Gastrocnemius medialis (tissue), 4 donors: ENCODE measurements at regions not wholly inside any gene's neighbourhood (a gene's known extent, or its start where the extent isn't known, plus 50 kb on each side); places are given as distances from the start of the nearest gene placed in this dataset.

Source experiments
- POLR2A ChIP-seq, 2 donors: fragments of 450-650 bp; IDR thresholded peaks; one replicate each; pipeline ENCODE4 v1.6.1; 2017; ENCODE audit warnings: antibody characterized with exemption in 2 of 2, mild to moderate bottlenecking in 2 of 2, moderate library complexity in 2 of 2
- TF ChIP-seq, protein P1 (sequence below), 5 experiments: fragments of 450-650 bp in 3 of 5; fragments of 200-600 bp in 2 of 5; sonication (generic) in 2 of 5; IDR thresholded peaks in 4 of 5; conservative IDR thresholded peaks in 1 of 5; 1 replicate in 4 of 5; 2 replicates in 1 of 5; pipeline ENCODE4 v1.5.1; 2016 to 2019; ENCODE audit warnings: antibody characterized with exemption in 5 of 5, mild to moderate bottlenecking in 3 of 5, moderate library complexity in 3 of 5

GRCh38 chr12:67819902-67820301 lies 169.3 kb upstream of the IFNG-AS1 start:
- TF ChIP-seq, protein P1, sequence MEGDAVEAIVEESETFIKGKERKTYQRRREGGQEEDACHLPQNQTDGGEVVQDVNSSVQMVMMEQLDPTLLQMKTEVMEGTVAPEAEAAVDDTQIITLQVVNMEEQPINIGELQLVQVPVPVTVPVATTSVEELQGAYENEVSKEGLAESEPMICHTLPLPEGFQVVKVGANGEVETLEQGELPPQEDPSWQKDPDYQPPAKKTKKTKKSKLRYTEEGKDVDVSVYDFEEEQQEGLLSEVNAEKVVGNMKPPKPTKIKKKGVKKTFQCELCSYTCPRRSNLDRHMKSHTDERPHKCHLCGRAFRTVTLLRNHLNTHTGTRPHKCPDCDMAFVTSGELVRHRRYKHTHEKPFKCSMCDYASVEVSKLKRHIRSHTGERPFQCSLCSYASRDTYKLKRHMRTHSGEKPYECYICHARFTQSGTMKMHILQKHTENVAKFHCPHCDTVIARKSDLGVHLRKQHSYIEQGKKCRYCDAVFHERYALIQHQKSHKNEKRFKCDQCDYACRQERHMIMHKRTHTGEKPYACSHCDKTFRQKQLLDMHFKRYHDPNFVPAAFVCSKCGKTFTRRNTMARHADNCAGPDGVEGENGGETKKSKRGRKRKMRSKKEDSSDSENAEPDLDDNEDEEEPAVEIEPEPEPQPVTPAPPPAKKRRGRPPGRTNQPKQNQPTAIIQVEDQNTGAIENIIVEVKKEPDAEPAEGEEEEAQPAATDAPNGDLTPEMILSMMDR (IDR thresholded peaks at IDR 0.05 in 4 of 5, conservative IDR thresholded peaks at IDR 0.05 in 1 of 5), result no peak
- TF ChIP-seq POLR2A (IDR thresholded peaks at IDR 0.05), result no peak
